Neural cell (in vitro differentiated cells): ENCODE measurements at regions not wholly inside any gene's neighbourhood (a gene's known extent, or its start where the extent isn't known, plus 50 kb on each side); places are given as distances from the start of the nearest gene placed in this dataset.

Experiments used
- CTCF ChIP-seq: fragments of 450-650 bp; IDR thresholded peaks from 2 replicates; pipeline ENCODE4 v1.5.1; 2014; ENCODE audit warnings: antibody characterized with exemption, mild to moderate bottlenecking, moderate library complexity; ENCODE audit not compliant: poor library complexity, severe bottlenecking
- POLR2AphosphoS5 ChIP-seq: IDR thresholded peaks from 2 replicates; pipeline ENCODE4 v1.6.1; 2012
- RAD21 ChIP-seq: fragments of 450-650 bp; conservative IDR thresholded peaks from 2 replicates; pipeline ENCODE4 v1.6.1; 2014; ENCODE audit warnings: antibody characterized with exemption, mild to moderate bottlenecking, moderate library complexity
- REST ChIP-seq: IDR thresholded peaks from 2 replicates; pipeline ENCODE4 v1.6.1; 2012; ENCODE audit warnings: borderline replicate concordance
- TAF1 ChIP-seq: IDR thresholded peaks from 2 replicates; pipeline ENCODE4 v1.6.1; 2012; ENCODE audit warnings: low read depth

- TF ChIP-seq CTCF = no peak
- TF ChIP-seq RAD21 = no peak
- no peak for TF ChIP-seq POLR2AphosphoS5
- no peak for TF ChIP-seq REST
- TF ChIP-seq TAF1 = no peak
These were observed 375.2 kb upstream of the SMIM21 start for GRCh38 chr18:75802681-75803080.
